ENCODE measurements at regions not wholly inside any gene's neighbourhood (a gene's known extent, or its start where the extent isn't known, plus 50 kb on each side); places are given as distances from the start of the nearest gene placed in this dataset.

- TF ChIP-seq EZH2 (IDR thresholded peaks at IDR 0.05; ENCODE audit: low read length, unreplicated experiment) (no peak), EZH2phosphoT487 (IDR thresholded peaks at IDR 0.05; ENCODE audit: borderline replicate concordance, low read length) (no peak)
- TF ChIP-seq, protein P1, sequence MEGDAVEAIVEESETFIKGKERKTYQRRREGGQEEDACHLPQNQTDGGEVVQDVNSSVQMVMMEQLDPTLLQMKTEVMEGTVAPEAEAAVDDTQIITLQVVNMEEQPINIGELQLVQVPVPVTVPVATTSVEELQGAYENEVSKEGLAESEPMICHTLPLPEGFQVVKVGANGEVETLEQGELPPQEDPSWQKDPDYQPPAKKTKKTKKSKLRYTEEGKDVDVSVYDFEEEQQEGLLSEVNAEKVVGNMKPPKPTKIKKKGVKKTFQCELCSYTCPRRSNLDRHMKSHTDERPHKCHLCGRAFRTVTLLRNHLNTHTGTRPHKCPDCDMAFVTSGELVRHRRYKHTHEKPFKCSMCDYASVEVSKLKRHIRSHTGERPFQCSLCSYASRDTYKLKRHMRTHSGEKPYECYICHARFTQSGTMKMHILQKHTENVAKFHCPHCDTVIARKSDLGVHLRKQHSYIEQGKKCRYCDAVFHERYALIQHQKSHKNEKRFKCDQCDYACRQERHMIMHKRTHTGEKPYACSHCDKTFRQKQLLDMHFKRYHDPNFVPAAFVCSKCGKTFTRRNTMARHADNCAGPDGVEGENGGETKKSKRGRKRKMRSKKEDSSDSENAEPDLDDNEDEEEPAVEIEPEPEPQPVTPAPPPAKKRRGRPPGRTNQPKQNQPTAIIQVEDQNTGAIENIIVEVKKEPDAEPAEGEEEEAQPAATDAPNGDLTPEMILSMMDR (conservative IDR thresholded peaks at IDR 0.05; ENCODE audit: low read depth, low read length): no peak
Observed at GRCh38 chr6:125537090-125537489, 212.3 kb upstream of the HEY2 start.

Data from PC-3 (cell line).